Endodermal cell (in vitro differentiated cells): ENCODE measurements at regions not wholly inside any gene's neighbourhood (a gene's known extent, or its start where the extent isn't known, plus 50 kb on each side); places are given as distances from the start of the nearest gene placed in this dataset.

Experiments
- DNase-seq: peaks from one replicate; pipeline ENCODE4 v3.0.0-alpha.2; 2017
- H3K27ac ChIP-seq: 2 replicates; pipeline ENCODE4 v1.5.1; 2013; ENCODE audit warnings: mild to moderate bottlenecking, low read depth, low read length, moderate library complexity
- H3K27me3 ChIP-seq: 2 replicates; pipeline ENCODE4 v1.6.1; 2013; ENCODE audit warnings: mild to moderate bottlenecking, low read length, moderate library complexity; ENCODE audit not compliant: insufficient read depth, control insufficient read depth, poor library complexity, severe bottlenecking
- H3K36me3 ChIP-seq: 2 replicates; pipeline ENCODE4 v1.7.0; 2013; ENCODE audit warnings: mild to moderate bottlenecking, low read length, moderate library complexity; ENCODE audit not compliant: control insufficient read depth, insufficient read depth
- H3K4me1 ChIP-seq: one replicate; pipeline ENCODE4 v1.7.0; 2013; ENCODE audit warnings: low read length; ENCODE audit not compliant: control insufficient read depth, insufficient read depth
- H3K4me3 ChIP-seq: 2 replicates; pipeline ENCODE4 v1.5.1; 2013; ENCODE audit warnings: mild to moderate bottlenecking, low read length, moderate library complexity
- H3K9ac ChIP-seq: 2 replicates; pipeline ENCODE4 v1.6.1; 2013; ENCODE audit warnings: mild to moderate bottlenecking, low read length, moderate library complexity; ENCODE audit not compliant: poor library complexity, severe bottlenecking; ENCODE audit errors: extremely low read depth
- H3K9me3 ChIP-seq: 2 replicates; pipeline ENCODE4 v1.6.1; 2013; ENCODE audit warnings: mild to moderate bottlenecking, low read length, moderate library complexity; ENCODE audit not compliant: control insufficient read depth
- H3K27ac Mint-ChIP-seq: 2 replicates; pipeline ENCODE4 v1.8.0; 2020; ENCODE audit warnings: mixed read lengths
- H3K27me3 Mint-ChIP-seq: 2 replicates; pipeline ENCODE4 v1.8.0; 2021; ENCODE audit warnings: mild to moderate bottlenecking, mixed read lengths; ENCODE audit not compliant: insufficient read depth
- H3K36me3 Mint-ChIP-seq: 2 replicates; pipeline ENCODE4 v1.8.0; 2020; ENCODE audit warnings: low read depth, mixed read lengths
- H3K4me1 Mint-ChIP-seq: 2 replicates; pipeline ENCODE4 v1.8.0; 2020; ENCODE audit warnings: mixed read lengths
- H3K4me3 Mint-ChIP-seq: 2 replicates; pipeline ENCODE4 v1.8.0; 2020; ENCODE audit warnings: mild to moderate bottlenecking, moderate library complexity, mixed read lengths
- H3K9me3 Mint-ChIP-seq: 2 replicates; pipeline ENCODE4 v1.8.0; 2020; ENCODE audit warnings: mild to moderate bottlenecking, mixed read lengths
- WGBS, 2 experiments: methylation state at CpG; one replicate each; pipeline versions ENCODE4 v1.1.5 to v1.1.7; 2013; ENCODE audit warnings: missing lambda C conversion rate in 2 of 2, mixed read lengths in 1 of 2; ENCODE audit not compliant: insufficient coverage in 1 of 2, insufficient read length in 1 of 2; 5-methylcytosine and 5-hydroxymethylcytosine counted together
- TF ChIP-seq, protein P1 (sequence below): fragments of 200-600 bp; sonication (generic); conservative IDR thresholded peaks from 2 replicates; pipeline ENCODE4 v1.5.0; 2021; ENCODE audit warnings: antibody characterized with exemption, mild to moderate bottlenecking

DNA sequence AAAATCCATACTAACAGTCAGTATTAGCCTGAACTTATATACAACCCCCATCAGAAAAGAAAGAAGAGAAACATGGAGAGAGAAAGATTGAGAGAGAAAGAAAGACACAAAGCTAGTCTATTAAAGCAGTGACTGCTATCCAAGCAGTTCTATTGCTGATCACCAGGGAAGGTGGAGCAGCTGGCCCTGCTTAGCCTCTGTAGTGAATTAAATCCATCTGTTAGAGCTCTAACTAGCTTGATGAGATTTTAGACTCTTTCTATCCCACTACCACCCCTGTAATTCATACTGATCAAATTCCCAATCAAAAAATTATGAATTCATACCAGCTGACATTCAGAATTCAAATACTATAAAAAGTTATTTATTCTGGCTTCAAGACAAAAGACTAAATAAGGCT, 486.0 kb upstream of the LRRN3 start:
- Mint-ChIP-seq H3K9me3 (no peaks in the 10 kb centered on the region), H3K4me3 (no peak overlapping the region), H3K4me1 (peaks cover 11% of the 10 kb centered on the region), H3K36me3 (no peaks in the 10 kb centered on the region), H3K27ac (no peak overlapping the region), H3K27me3 (no peaks in the 10 kb centered on the region)
- Histone ChIP-seq H3K27me3 (no peaks in the 10 kb centered on the region), H3K36me3 (no peaks in the 10 kb centered on the region), H3K9ac (no peak overlapping the region), H3K4me3 (no peak overlapping the region), H3K4me1 (no peaks in the 10 kb centered on the region), H3K27ac (no peak overlapping the region), H3K9me3 (no peaks in the 10 kb centered on the region)
- DNase-seq, result no peak
- TF ChIP-seq, protein P1, sequence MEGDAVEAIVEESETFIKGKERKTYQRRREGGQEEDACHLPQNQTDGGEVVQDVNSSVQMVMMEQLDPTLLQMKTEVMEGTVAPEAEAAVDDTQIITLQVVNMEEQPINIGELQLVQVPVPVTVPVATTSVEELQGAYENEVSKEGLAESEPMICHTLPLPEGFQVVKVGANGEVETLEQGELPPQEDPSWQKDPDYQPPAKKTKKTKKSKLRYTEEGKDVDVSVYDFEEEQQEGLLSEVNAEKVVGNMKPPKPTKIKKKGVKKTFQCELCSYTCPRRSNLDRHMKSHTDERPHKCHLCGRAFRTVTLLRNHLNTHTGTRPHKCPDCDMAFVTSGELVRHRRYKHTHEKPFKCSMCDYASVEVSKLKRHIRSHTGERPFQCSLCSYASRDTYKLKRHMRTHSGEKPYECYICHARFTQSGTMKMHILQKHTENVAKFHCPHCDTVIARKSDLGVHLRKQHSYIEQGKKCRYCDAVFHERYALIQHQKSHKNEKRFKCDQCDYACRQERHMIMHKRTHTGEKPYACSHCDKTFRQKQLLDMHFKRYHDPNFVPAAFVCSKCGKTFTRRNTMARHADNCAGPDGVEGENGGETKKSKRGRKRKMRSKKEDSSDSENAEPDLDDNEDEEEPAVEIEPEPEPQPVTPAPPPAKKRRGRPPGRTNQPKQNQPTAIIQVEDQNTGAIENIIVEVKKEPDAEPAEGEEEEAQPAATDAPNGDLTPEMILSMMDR, result no peak

DNA sequence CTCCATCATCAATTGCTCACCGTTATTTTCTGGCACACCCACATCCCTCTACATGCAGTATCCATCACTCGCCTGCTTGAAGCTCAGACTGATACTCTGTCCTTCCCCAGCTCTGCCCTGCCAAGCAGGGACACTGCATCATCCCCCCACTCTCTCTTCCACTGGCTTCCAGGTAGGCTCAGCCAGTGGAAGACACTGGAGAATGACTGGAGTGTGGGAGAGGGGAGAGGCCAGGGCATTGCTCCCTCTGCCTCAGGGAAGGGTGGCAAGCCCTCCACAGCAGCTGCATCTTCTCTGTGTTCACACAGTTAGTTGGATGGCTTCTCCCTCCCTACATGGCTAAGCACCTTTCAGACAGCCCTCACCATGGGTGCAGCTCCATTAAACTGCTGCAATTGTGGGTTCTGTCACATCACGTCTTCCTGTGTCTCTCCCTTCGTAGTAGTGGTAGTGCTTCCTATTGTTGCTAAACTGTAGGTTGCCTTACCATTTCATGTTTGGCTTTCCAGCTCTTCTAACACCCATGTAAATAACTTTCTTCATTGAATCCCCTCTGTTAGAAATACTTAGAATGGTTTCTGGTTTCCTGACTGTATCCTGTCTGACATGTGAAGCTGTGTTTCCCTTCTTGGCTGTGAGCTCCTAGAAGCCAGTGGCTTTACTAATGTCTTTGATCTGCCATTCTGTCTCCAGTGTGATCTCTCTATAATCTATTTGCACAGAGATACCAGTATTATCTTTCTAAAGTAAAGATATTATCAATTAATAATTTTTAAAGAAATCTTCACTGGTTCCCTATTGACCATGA, 483.7 kb upstream of the LRRN3 start:
- Mint-ChIP-seq H3K4me1 (no peaks in the 10 kb centered on the region), H3K27me3 (no peaks in the 10 kb centered on the region), H3K9me3 (no peaks in the 10 kb centered on the region), H3K36me3 (no peaks in the 10 kb centered on the region), H3K27ac (no peak overlapping the region), H3K4me3 (no peak overlapping the region)
- 92 to 93% methylated on average over 3 to 4 of the region's 4 CpGs for WGBS, 2 experiments
- Histone ChIP-seq H3K9me3 (no peaks in the 10 kb centered on the region), H3K4me1 (no peaks in the 10 kb centered on the region), H3K27ac (no peak overlapping the region), H3K9ac (no peak overlapping the region), H3K36me3 (no peaks in the 10 kb centered on the region), H3K27me3 (no peaks in the 10 kb centered on the region), H3K4me3 (no peak overlapping the region)
- DNase-seq, result no peak
- TF ChIP-seq, protein P1, result no peak

DNA sequence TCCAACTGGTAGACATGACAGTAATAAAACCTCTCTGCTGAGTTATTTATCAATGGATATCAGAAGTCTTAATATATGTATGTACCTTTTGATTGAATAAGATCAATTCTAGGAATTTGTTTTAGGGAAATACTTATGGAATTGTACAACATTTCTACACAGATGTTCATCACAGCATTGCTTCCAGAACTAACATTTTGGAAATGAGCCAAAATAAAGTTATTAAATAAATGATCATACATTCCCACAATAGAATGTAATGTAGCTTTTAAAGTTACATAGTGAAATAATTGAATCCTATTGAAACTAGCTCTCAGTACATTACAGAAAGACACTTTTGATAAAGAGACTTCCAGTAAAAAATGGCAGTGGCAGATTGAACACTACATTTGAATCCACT, 481.6 kb upstream of the LRRN3 start:
- TF ChIP-seq, protein P1, result no peak
- Histone ChIP-seq H3K36me3 (no peaks in the 10 kb centered on the region), H3K27ac (no peak overlapping the region), H3K9ac (no peak overlapping the region), H3K9me3 (no peaks in the 10 kb centered on the region), H3K4me1 (no peaks in the 10 kb centered on the region), H3K27me3 (no peaks in the 10 kb centered on the region), H3K4me3 (no peak overlapping the region)
- DNase-seq, result no peak
- H3K36me3 Mint-ChIP-seq, result no peaks in the 10 kb centered on the region
- no peak overlapping the region for H3K4me3 Mint-ChIP-seq
- H3K27me3 Mint-ChIP-seq, result no peaks in the 10 kb centered on the region
- H3K27ac Mint-ChIP-seq, result no peak overlapping the region
- H3K4me1 Mint-ChIP-seq, result no peaks in the 10 kb centered on the region
- H3K9me3 Mint-ChIP-seq, result no peaks in the 10 kb centered on the region
